IPS DF 6.9 (cell line): ENCODE measurements at regions not wholly inside any gene's neighbourhood (a gene's known extent, or its start where the extent isn't known, plus 50 kb on each side); places are given as distances from the start of the nearest gene placed in this dataset.

Experiments used
- DNase-seq: peaks from one replicate; pipeline ENCODE4 v3.0.0-alpha.2; 2013; ENCODE audit warnings: low read depth, low spot score
- H3K27ac ChIP-seq: one replicate; pipeline ENCODE4 v1.5.1; 2013; ENCODE audit warnings: low read length, control low read depth
- H3K27me3 ChIP-seq: 2 replicates; pipeline ENCODE4 v1.6.1; 2013; ENCODE audit warnings: mild to moderate bottlenecking, low read length; ENCODE audit not compliant: control insufficient read depth, insufficient read depth
- H3K36me3 ChIP-seq: 2 replicates; pipeline ENCODE4 v1.6.1; 2013; ENCODE audit warnings: low read length; ENCODE audit not compliant: control insufficient read depth, insufficient read depth
- H3K4me1 ChIP-seq: 2 replicates; pipeline ENCODE4 v1.6.1; 2013; ENCODE audit warnings: low read length; ENCODE audit not compliant: control insufficient read depth, insufficient read depth
- H3K4me3 ChIP-seq: 2 replicates; pipeline ENCODE4 v1.5.1; 2013; ENCODE audit warnings: mild to moderate bottlenecking, low read length
- H3K9me3 ChIP-seq: 2 replicates; pipeline ENCODE4 v1.6.1; 2013; ENCODE audit warnings: low read length, inconsistent platforms; ENCODE audit not compliant: control insufficient read depth, insufficient read depth
- WGBS: extraction: QIAGEN DNeasy Blood & Tissue Kit; methylation state at CpG from one replicate; pipeline ENCODE4 v1.1.7; 2013; ENCODE audit warnings: mixed read lengths, missing lambda C conversion rate; ENCODE audit not compliant: insufficient read length, insufficient coverage; 5-methylcytosine and 5-hydroxymethylcytosine counted together

DNA sequence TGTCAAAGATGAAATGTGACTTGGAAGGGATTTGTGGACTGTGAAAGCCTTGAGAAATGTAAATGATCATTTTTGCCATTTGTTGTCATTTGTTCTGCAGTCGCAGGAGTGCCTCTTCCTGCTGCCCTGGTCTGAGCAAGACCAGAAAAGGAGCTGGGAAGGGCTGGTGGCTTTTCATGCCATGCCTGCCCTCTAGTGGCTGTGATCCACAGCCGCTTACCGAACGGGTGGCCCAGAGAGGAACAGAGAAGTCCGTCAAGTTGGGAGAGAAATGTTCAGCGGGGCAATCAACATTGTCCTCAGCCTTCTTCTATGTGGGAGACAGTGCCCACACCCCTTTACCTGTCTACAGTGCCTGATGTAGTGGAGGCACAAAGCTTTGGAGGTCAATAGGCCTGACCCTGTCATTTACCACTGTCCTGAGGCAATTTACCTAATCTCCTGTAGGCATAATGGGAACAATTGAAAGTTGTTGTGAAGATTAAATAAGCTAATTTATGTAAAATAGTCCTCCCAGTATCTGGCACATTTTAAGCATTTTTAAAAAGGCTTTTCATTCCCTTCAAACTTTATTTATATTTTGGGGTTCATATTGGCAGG is 224.5 kb downstream of the B3GLCT start:
- peak; percentile 63 for DNase-seq
- no CpG with 5 or more reads among the region's 6 CpGs for WGBS
- no peak overlapping the region for H3K4me3 ChIP-seq

DNA sequence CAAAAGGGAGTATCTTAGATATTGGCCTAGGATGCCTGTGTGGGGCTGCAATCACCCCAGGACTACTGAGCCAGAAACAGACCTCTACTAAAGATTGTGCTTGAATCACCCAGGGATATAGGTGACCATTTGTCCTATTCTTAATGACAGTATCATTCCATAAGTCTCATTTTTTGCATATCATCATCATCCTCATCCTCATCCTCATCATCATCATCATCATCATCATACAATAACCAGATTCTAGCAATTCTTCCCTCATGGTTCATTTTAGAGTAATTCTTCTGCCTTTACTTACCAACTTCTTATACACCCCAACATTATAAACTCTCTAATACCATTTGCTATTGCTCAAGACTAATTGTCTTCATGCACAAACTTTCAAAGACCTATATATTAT is 226.6 kb downstream of the B3GLCT start:
- H3K9me3 ChIP-seq = no peaks in the 10 kb centered on the region
- H3K27ac ChIP-seq = no peak overlapping the region

More for the DNA sequence above, 224.5 kb downstream of the B3GLCT start:
- Histone ChIP-seq H3K4me1 (no peaks in the 10 kb centered on the region), H3K36me3 (no peaks in the 10 kb centered on the region), H3K27me3 (no peaks in the 10 kb centered on the region), H3K9me3 (no peaks in the 10 kb centered on the region), H3K27ac (no peak overlapping the region)

DNA sequence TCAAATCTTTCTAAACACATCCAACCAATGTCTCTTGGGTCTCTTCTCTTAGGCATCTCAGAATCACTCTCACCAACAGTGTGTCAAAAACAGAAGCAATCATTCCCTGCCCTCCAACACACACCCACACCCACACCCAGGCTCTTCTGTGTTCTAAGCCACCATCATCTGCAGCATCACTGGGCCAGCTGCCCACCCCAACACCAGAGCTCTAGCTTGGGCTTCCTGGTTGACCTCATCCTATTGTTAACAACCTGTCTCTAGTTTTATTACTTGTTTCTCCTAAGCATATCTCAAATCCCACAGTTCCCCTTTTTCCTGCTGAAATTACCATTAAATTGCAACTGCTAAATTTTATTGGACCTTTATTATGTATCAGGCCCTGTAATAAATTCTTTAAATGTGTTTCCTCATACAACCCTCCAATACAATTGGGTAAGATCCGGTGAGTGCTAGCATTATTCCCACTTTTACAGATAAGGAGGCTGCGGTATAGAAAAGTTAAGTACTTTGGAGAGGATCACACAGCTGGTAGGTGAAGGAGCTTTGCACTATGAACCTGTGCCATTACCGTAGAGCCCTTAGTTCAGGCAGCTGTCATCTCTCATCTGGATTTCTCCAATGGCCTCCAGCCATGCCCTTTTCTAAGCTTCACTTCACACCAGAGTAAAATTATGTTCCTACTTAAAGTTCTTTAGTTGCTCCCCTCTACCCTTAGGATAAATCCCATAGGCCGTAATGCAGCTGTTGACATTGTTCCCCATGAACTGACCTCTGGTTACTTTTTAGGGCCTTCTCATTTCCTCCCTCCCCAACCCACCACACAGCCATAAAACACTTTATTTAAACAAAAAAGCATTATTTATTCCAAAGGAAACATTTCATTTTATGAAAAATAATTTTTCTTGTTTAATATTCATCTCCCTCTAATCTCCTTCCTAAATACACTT is 227.7 kb downstream of the B3GLCT start:
- Histone ChIP-seq H3K9me3 (no peaks in the 10 kb centered on the region), H3K4me3 (no peak overlapping the region), H3K4me1 (no peaks in the 10 kb centered on the region), H3K27me3 (no peaks in the 10 kb centered on the region), H3K27ac (no peak overlapping the region), H3K36me3 (no peaks in the 10 kb centered on the region)
- DNase-seq = no peak
- no CpG with 5 or more reads among the region's 4 CpGs for WGBS

More for the DNA sequence above, 226.6 kb downstream of the B3GLCT start:
- no peaks in the 10 kb centered on the region for H3K4me1 ChIP-seq
- H3K27me3 ChIP-seq = no peaks in the 10 kb centered on the region
- no peaks in the 10 kb centered on the region for H3K36me3 ChIP-seq
- no peak for DNase-seq
- no peak overlapping the region for H3K4me3 ChIP-seq

DNA sequence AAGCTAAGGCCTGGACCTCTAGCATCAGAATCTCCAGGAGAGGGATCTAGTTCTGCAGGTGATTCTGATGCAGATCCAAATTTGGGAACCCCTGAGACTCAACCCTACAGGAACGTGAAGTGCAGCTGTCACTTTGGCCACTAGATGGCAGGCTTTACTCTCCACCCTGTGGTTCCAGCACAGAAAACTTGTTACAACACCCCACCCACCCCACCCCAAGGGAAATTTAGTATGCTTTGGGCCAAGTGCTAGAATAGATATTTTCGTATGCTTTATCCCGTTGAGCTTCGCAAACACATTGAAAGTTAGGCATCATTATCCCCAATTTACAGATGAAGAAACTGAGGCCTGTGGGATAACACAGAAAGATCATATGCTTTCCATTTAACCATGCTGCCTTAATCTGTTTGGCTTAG is 232.0 kb downstream of the B3GLCT start:
- Histone ChIP-seq H3K4me3 (no peak overlapping the region), H3K36me3 (no peaks in the 10 kb centered on the region), H3K4me1 (no peaks in the 10 kb centered on the region), H3K9me3 (no peaks in the 10 kb centered on the region), H3K27ac (no peak overlapping the region), H3K27me3 (no peaks in the 10 kb centered on the region)
- DNase-seq = peak; percentile 41
- WGBS = no CpG with 5 or more reads among the region's 4 CpGs

DNA sequence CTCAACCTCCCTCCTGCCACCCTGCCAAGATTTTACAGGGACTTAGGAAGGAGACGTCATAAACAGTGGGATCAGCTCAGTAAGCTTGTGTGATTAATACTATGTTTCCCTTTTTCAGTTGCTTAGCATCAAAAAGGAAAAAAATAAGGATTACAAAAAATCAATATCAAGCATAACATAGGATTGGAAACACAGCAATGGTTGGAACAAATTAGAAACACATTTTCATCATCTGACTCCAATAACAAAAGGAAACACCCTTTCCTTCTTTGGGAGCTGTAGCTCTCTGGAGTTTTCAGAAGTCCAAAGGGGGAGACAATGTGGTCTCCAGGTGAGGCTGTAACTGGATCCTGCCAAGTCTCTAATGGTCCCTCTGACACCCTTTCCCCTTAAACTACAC is 233.4 kb downstream of the B3GLCT start:
- no peak for DNase-seq
- Histone ChIP-seq H3K4me3 (no peak overlapping the region), H3K9me3 (no peaks in the 10 kb centered on the region), H3K36me3 (no peaks in the 10 kb centered on the region), H3K27me3 (no peaks in the 10 kb centered on the region), H3K27ac (no peak overlapping the region), H3K4me1 (no peaks in the 10 kb centered on the region)
- WGBS = no CpG with 5 or more reads among the region's 1 CpG

DNA sequence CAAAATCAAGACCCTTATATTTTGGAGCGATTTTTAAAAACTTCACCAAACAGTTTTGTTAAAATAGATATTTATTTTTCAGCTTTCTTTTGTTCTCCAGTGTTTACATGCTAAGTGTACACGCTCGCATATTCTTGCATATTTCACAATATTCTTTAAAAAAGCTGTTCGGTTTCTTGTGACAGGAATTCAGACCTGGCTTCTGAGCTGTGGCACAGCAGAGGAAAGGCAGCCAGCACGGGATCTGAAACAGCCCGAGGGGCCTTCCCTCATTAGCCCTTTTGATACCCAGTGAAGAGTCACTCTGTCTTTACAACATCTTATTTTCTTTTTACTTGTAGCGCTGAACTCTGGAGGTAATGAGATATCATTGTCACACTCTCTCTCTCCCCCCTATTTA is 234.0 kb downstream of the B3GLCT start:
- Histone ChIP-seq H3K27ac (no peak overlapping the region), H3K4me1 (no peaks in the 10 kb centered on the region), H3K4me3 (no peak overlapping the region), H3K27me3 (no peaks in the 10 kb centered on the region), H3K9me3 (no peaks in the 10 kb centered on the region), H3K36me3 (no peaks in the 10 kb centered on the region)
- no CpG with 5 or more reads among the region's 7 CpGs for WGBS
- DNase-seq = no peak

DNA sequence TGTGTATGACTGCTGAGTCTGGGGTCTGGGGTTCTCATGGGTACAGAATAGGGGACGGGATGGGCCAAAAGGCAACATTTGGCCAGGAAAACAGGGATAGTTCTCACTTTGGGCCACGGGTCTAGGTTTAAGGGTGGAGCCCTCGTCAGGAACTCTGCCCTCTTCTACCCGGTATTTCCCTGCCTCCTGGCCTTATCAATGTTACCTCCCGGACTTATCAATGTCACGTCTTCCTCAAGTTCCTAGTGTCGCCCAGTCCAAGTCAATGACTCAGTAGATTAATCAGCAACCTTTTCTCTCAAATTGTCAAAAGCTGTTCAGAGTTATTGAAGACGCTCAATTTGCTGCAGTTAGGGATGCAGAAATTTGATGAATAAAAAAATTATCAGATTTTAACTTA is 234.8 kb downstream of the B3GLCT start:
- no peaks in the 10 kb centered on the region for H3K27me3 ChIP-seq

DNA sequence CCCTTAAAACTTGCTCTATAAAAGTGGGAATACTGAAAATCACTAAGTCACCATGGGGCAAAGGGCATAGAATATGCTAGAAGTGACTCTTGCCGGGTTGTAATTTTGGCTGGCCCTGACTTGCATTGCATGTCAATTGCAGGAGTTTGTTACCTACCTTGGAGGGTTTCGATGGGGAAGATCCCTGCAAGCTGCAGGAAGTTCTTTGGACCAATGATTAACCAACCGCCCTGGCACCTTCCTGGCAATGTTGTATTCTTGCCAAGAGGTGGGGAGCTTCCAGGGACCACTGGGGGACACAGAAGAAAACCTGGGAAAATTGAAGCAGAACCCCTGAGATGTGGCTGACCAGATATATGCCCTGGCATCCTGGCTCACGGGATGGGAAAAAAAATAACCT is 235.8 kb downstream of the B3GLCT start:
- no peaks in the 10 kb centered on the region for H3K9me3 ChIP-seq
- no peaks in the 10 kb centered on the region for H3K36me3 ChIP-seq
- no peak overlapping the region for H3K27ac ChIP-seq
- no peak for DNase-seq
- WGBS = no CpG with 5 or more reads among the region's 4 CpGs
- no peaks in the 10 kb centered on the region for H3K27me3 ChIP-seq
- no peaks in the 10 kb centered on the region for H3K4me1 ChIP-seq
- H3K4me3 ChIP-seq = no peak overlapping the region

More for the DNA sequence above, 234.8 kb downstream of the B3GLCT start:
- DNase-seq = no peak
- Histone ChIP-seq H3K9me3 (no peaks in the 10 kb centered on the region), H3K4me3 (no peak overlapping the region), H3K4me1 (no peaks in the 10 kb centered on the region), H3K36me3 (no peaks in the 10 kb centered on the region), H3K27ac (no peak overlapping the region)
- no CpG with 5 or more reads among the region's 8 CpGs for WGBS

DNA sequence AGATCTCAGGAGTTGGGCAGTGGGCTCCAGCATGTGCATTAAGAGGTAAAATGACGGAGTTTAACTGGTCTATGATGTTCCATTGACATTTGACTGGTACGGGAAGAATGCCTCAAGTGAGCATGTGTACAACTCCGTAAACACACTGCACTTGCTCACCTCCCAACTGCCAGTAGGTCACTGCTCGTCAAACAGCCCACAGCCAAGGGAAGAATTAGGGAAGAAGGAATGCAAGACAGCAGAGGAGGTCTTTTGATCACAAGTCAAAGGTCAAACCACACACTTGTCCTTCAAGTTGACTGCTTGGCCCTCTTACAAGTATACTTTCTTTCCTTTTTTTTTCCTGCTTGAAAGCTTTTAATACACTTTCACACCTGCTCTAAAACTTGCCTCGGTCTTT is 236.7 kb downstream of the B3GLCT start:
- no peaks in the 10 kb centered on the region for H3K9me3 ChIP-seq
- no peaks in the 10 kb centered on the region for H3K36me3 ChIP-seq
- H3K27me3 ChIP-seq = no peaks in the 10 kb centered on the region
- no peaks in the 10 kb centered on the region for H3K4me1 ChIP-seq
- no peak overlapping the region for H3K27ac ChIP-seq
- no peak for DNase-seq
- no CpG with 5 or more reads among the region's 5 CpGs for WGBS
- no peak overlapping the region for H3K4me3 ChIP-seq

DNA sequence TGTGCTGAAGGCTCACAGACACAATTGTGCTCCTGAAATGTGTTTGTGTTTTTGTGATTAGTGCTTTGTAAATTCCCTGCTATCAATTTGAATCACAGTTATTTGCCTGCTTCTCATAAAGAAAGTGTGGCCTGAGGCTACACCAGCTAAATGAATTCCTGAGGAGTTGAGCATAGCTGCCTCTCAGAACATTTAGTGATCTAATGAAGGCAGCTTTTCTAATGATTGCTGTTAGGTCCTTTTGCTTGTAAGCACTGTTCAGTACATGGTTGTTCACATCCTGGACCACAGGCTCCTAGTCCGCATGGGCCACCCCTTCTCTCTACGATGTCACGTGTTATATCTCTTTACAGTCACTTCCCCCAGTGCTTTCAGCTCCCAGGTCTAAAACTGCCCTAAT is 238.2 kb downstream of the B3GLCT start:
- H3K9me3 ChIP-seq = no peaks in the 10 kb centered on the region
- WGBS = no CpG with 5 or more reads among the region's 3 CpGs
- H3K27me3 ChIP-seq = no peaks in the 10 kb centered on the region
- no peaks in the 10 kb centered on the region for H3K36me3 ChIP-seq
- DNase-seq = no peak
- no peaks in the 10 kb centered on the region for H3K4me1 ChIP-seq
- no peak overlapping the region for H3K4me3 ChIP-seq
- no peak overlapping the region for H3K27ac ChIP-seq
